Small intestine (tissue), 7 donors: ENCODE measurements at regions not wholly inside any gene's neighbourhood (a gene's known extent, or its start where the extent isn't known, plus 50 kb on each side); places are given as distances from the start of the nearest gene placed in this dataset.
"Not testable (repeated sequence)": the region's sequence is repeated elsewhere in the genome, so short reads cannot be mapped to it uniquely, and the experiment has no call there.

Source experiments
- DNase-seq, 2 donors: peaks; one replicate each; pipeline versions ENCODE4 v3.0.0 to v3.0.0-alpha.2; 2013
- FAIRE-seq: peaks from 2 replicates; lab custom pipeline; 2012; peaks lifted over from hg19 to GRCh38; lab: Jason Lieb, UNC
- H3K27ac ChIP-seq, 3 donors: one replicate each; pipeline ENCODE4 v1.5.1; 2013; ENCODE audit warnings: low read length in 2 of 3, mild to moderate bottlenecking in 2 of 3, control low read depth in 1 of 3, inconsistent platforms in 1 of 3, low read depth in 1 of 3, moderate library complexity in 1 of 3
- H3K27me3 ChIP-seq, 3 donors: one replicate each; pipeline ENCODE4 v1.6.1; 2013; ENCODE audit warnings: low read length in 3 of 3, inconsistent platforms in 1 of 3; ENCODE audit not compliant: control insufficient read depth in 3 of 3, insufficient read depth in 3 of 3
- H3K36me3 ChIP-seq, 3 donors: one replicate each; pipeline ENCODE4 v1.6.1; 2013; ENCODE audit warnings: low read length in 3 of 3, inconsistent platforms in 1 of 3, low read depth in 1 of 3, mild to moderate bottlenecking in 1 of 3, moderate library complexity in 1 of 3; ENCODE audit not compliant: control insufficient read depth in 3 of 3, insufficient read depth in 2 of 3
- H3K4me1 ChIP-seq, 3 donors: one replicate each; pipeline ENCODE4 v1.6.1; 2013; ENCODE audit warnings: low read length in 2 of 3, inconsistent platforms in 1 of 3, low read depth in 1 of 3, mild to moderate bottlenecking in 1 of 3, moderate library complexity in 1 of 3; ENCODE audit not compliant: control insufficient read depth in 3 of 3, insufficient read depth in 2 of 3
- H3K4me3 ChIP-seq, 3 donors: one replicate each; pipeline ENCODE4 v1.5.1; 2013; ENCODE audit warnings: low read length in 3 of 3, control low read depth in 1 of 3, inconsistent platforms in 1 of 3, low read depth in 1 of 3, mild to moderate bottlenecking in 1 of 3, moderate library complexity in 1 of 3
- H3K9me3 ChIP-seq, 2 donors: one replicate each; pipeline ENCODE4 v1.6.1; 2013; ENCODE audit warnings: low read depth in 1 of 2, low read length in 1 of 2; ENCODE audit not compliant: control insufficient read depth in 2 of 2, insufficient read depth in 1 of 2
- WGBS, 3 donors: extraction: QIAGEN DNeasy Blood & Tissue Kit; methylation state at CpG; one replicate each; pipeline ENCODE4 v1.1.7; 2013; 5-methylcytosine and 5-hydroxymethylcytosine counted together
- donor health status: healthy with polysubstance abuse.
- donor health status: control.
- donor health status: control.
- donor health status: Bipolar disorder and iron deficiency.
- donor health status: healthy.

GRCh38 chr11:23919455-23919854, 577.4 kb upstream of the LUZP2 start:
- Histone ChIP-seq H3K27ac (no peak overlapping the region), H3K36me3 (no peaks in the 10 kb centered on the region), H3K4me3 (no peak overlapping the region), H3K27me3 (no peaks in the 10 kb centered on the region), H3K4me1 (no peaks in the 10 kb centered on the region), H3K9me3 (no peaks in the 10 kb centered on the region)
- FAIRE-seq = no peak
- 71 to 83% (median 81%) methylated on average over 2 of the region's 2 CpGs for WGBS, 3 donors
- no peak for DNase-seq

GRCh38 chr11:23923357-23923756, 573.5 kb upstream of the LUZP2 start:
- no peaks in the 10 kb centered on the region for H3K36me3 ChIP-seq
- no peak overlapping the region for H3K4me3 ChIP-seq
- DNase-seq (peak; percentile 13 to 86), FAIRE-seq (no peak)
- H3K27ac ChIP-seq = peak overlapping the region in 1 of 3 donors; percentile 91
- no peaks in the 10 kb centered on the region for H3K4me1 ChIP-seq
- no peaks in the 10 kb centered on the region for H3K27me3 ChIP-seq
- no peaks in the 10 kb centered on the region for H3K9me3 ChIP-seq
- WGBS, 3 donors = 16 to 53% (median 36%) methylated on average over 1 of the region's 1 CpG

GRCh38 chr11:23924226-23924625, 572.6 kb upstream of the LUZP2 start:
- no peak for DNase-seq
- no peak for FAIRE-seq
- 84 to 90% (median 89%) methylated on average over 1 of the region's 1 CpG for WGBS, 3 donors
- no peak overlapping the region for H3K4me3 ChIP-seq
- H3K27ac ChIP-seq = no peak overlapping the region
- no peaks in the 10 kb centered on the region for H3K36me3 ChIP-seq
- no peaks in the 10 kb centered on the region for H3K4me1 ChIP-seq
- H3K9me3 ChIP-seq = no peaks in the 10 kb centered on the region
- no peaks in the 10 kb centered on the region for H3K27me3 ChIP-seq

GRCh38 chr11:23931443-23931842, 565.4 kb upstream of the LUZP2 start:
- FAIRE-seq = no peak
- H3K4me3 ChIP-seq = no peak overlapping the region
- 74 to 83% (median 83%) methylated on average over 2 of the region's 2 CpGs for WGBS, 3 donors
- peaks cover 0 to 7% of the 10 kb centered on the region in 2 donors for H3K9me3 ChIP-seq
- no peaks in the 10 kb centered on the region for H3K4me1 ChIP-seq
- no peaks in the 10 kb centered on the region for H3K36me3 ChIP-seq
- no peak overlapping the region for H3K27ac ChIP-seq
- H3K27me3 ChIP-seq = no peaks in the 10 kb centered on the region
- DNase-seq = no peak

DNA sequence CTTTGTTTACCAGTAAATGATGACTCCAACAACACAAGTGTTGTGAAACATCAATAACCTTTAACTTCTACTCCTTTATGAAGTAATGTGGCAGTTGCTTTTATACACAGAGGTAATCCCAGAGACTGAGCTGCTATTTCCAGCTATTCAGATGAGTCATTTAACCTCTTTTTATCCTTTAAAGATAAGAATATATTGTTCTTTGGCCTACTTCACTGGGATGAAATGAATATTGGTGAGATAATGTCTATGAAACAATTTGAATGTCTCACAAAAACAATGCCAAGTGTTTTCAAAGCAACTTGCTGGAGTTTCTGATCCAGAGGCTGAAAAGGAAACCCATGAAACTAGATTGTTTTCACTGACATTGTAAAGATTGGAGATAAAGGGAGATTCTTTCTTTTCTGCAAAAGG, 564.4 kb upstream of the LUZP2 start:
- peak; percentile 11 to 65 for DNase-seq
- H3K4me3 ChIP-seq = no peak overlapping the region
- H3K27me3 ChIP-seq = no peaks in the 10 kb centered on the region
- no peak overlapping the region for H3K27ac ChIP-seq
- no peaks in the 10 kb centered on the region for H3K36me3 ChIP-seq
- H3K4me1 ChIP-seq = no peaks in the 10 kb centered on the region
- peak; percentile 10 for FAIRE-seq
- H3K9me3 ChIP-seq = peaks cover 0 to 7% of the 10 kb centered on the region in 2 donors

- 66 to 78% (median 67%) methylated on average over 9 of the region's 9 CpGs for WGBS, 3 donors
Observed at GRCh38 chr11:23933721-23934120, 563.1 kb upstream of the LUZP2 start.

DNA sequence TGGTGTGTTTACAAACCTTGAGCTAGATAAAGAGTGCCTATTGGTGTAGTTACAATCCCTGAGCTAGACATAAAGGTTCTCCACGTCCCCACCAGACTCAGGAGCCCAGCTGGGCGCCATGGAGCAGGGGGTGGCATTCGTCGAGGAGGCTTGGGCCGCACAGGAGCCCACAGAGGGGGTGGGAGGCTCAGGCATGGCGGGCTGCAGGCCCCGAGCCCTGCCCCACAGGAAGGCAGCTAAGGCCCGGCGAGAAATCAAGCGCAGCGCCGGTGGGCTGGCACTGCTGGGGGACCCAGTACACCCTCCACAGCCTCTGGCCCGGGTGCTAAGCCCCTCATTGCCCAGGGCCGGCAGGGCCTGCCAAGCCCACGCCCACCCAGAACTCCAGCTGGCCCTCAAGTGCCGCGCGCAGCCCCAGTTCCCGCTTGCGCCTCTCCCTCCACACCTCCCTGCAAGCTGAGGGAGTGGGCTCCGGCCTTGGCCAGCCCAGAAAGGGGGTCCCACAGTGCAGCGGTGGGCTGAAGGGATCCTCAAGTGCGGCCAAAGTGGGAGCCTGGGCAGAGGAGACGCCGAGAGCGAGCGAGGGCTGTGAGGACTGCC, 562.1 kb upstream of the LUZP2 start:
- not testable (repeated sequence) for FAIRE-seq, H3K36me3 ChIP-seq, H3K27ac ChIP-seq, H3K27me3 ChIP-seq, DNase-seq, H3K9me3 ChIP-seq, H3K4me3 ChIP-seq, H3K4me1 ChIP-seq
- WGBS, 3 donors = 92 to 96% (median 93%) methylated on average over 22 to 27 of the region's 27 CpGs

More at GRCh38 chr11:23933721-23934120, 563.1 kb upstream of the LUZP2 start:
- Histone ChIP-seq H3K27ac (no peak overlapping the region), H3K4me3 (no peak overlapping the region), H3K4me1 (no peaks in the 10 kb centered on the region), H3K27me3 (no peaks in the 10 kb centered on the region), H3K36me3 (no peaks in the 10 kb centered on the region), H3K9me3 (peaks cover 0 to 7% of the 10 kb centered on the region in 2 donors)
- no peak for DNase-seq
- no peak for FAIRE-seq

GRCh38 chr11:23942117-23942815, 554.6 kb upstream of the LUZP2 start:
- H3K27me3 ChIP-seq, H3K4me3 ChIP-seq, H3K9me3 ChIP-seq, H3K4me1 ChIP-seq, FAIRE-seq, H3K36me3 ChIP-seq, H3K27ac ChIP-seq, DNase-seq: not testable (repeated sequence)
- 88 to 96% (median 89%) methylated on average over 27 to 31 of the region's 31 CpGs for WGBS, 3 donors
